HG02981 (cell line): ENCODE measurements at regions not wholly inside any gene's neighbourhood (a gene's known extent, or its start where the extent isn't known, plus 50 kb on each side); places are given as distances from the start of the nearest gene placed in this dataset.
A peak's percentile ranks its signal among the peaks of the same experiment; 100 is the strongest.
"Not testable (repeated sequence)": the region's sequence is repeated elsewhere in the genome, so short reads cannot be mapped to it uniquely, and the experiment has no call there.

Source experiments
- ATAC-seq: cut with Tn5 transposase; IDR thresholded peaks from one replicate; pipeline ENCODE4 v1.9.1; 2021; ENCODE audit warnings: mild to moderate bottlenecking, moderate library complexity; ENCODE audit not compliant: unreplicated experiment

DNA sequence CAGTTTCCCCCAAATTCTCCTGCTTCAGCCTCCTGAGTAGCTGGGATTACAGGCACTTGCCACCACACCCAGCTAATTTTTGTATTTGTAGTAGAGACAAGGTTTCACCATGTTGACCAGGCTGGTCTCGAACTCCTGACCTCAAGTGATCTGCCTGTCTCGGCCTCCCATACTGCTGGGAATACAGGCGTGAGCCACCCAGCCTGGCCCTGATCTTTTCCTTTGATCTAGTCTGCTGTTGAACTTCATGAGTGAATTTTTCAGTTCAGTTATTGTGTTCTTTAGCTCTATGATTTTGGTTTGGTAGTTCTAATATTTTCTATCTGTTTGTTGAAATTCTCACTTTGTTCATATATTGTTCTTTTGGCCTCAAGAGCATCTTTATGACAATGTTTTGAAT, 83.4 kb upstream of the RAP2C start:
- ATAC-seq, result not testable (repeated sequence)

DNA sequence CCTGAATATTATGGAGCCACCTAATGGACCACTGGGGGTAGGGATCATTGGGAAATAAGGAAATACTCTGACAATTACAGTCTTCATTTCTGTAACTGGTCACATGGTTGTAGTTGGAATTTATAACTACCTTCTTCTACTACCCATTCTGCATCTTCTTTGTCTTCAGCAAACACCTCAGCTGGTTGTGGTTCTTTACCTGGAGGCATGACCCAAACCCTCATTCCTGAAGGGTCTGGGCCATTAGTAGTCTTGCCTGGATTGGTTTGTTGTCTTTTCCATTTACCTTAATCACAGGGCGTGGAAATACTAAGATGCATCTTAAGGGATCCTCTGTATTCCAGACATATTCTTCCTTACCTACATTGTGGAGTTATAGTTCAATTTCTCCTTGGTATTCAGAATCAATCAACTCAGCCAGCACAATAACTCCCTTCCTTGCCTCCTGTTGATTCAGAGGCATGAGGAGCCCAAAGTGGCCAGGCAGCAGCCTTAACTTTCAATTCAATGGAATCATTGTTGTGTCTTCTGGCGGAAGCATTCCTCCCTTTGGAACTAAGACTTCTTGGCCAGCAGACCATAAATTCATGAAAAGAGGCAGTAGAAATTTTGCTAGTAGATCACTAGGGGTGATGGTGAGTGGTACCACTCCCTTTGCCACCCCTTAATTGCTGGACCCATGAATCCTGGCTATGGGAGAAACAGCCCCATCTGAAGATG, 75.7 kb upstream of the RAP2C start:
- no peak for ATAC-seq

- ATAC-seq, result no peak
These were observed 74.9 kb upstream of the RAP2C start for GRCh38 chrX:132294192-132294591.

GRCh38 chrX:132292793-132293192, 73.5 kb upstream of the RAP2C start:
- peak; percentile 57 for ATAC-seq

GRCh38 chrX:132277953-132278614, 58.8 kb upstream of the RAP2C start:
- no peak for ATAC-seq

DNA sequence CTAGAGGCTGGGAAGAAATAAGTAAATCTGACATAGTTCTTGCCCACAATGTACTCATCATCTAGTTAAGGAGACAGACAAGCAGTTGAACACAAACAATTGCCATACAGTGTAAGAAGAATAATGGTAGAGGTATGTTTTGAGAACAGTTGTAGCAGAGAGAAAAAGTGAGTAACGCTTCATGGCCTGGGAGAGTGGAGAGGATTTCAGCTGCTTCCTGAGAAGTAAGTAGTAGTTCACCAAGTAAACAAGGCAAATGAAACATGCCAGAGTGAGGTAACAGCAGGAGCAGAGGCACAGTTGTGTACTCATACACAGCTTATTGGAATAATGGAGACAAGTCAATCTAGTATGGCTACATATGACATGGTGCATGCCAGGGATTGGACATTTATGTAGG, 53.6 kb upstream of the RAP2C start:
- ATAC-seq, result no peak

DNA sequence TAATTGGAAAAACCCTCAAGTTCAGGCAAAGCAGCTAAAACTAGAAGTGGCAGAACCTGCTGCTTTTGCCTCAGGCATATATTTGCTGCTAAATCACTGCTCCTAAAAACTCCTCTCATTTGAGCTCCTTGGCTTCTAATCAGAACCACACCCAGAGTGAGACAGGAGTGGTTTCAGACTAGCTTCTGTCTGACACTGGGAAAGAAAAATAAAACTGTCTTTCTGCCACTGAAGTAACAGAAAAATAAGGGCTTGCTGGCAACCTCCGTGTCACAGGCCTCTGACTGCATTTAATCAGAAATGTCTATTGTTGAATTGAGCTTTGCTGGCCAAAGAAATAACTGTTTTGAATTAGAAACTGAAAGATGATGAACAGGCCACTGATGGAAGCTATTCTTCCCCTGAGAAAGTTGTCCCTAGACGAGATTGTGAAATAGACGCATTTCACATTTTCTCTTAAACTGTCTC, 52.1 kb upstream of the RAP2C start:
- ATAC-seq, result no peak

DNA sequence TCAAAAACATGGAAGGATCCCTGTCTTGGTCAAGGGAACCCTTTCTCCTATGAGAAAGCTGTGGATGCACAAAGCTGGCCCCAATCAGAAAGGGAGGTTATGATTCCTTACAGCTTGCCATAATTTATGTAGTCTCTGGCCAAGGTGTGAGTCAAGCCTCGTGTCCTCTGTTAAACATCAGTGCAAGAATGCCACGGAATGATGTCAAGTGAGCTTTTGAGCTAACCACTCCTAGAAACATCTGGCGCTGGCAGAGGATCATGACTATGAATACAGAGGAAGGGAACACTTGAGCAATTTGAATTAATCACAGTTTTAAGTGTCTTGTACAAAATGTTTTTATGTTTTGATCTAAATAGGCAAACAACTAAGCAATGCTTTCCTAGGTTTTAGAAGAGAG, 51.5 kb upstream of the RAP2C start:
- no peak for ATAC-seq

- no peak for ATAC-seq
These were observed 50.8 kb upstream of the RAP2C start for GRCh38 chrX:132270021-132270420.
